Hematopoietic multipotent progenitor cell treated with erythropoietin and hydrocortisone succinate and interleukin-3 and kit ligand, for 15 days (in vitro differentiated cells): ENCODE measurements at regions not wholly inside any gene's neighbourhood (a gene's known extent, or its start where the extent isn't known, plus 50 kb on each side); places are given as distances from the start of the nearest gene placed in this dataset.

Source experiments
- DNase-seq: peaks from one replicate; pipeline ENCODE4 v3.0.0-alpha.2; 2015; ENCODE audit warnings: low spot score

- no peak for DNase-seq
Observed at GRCh38 chr3:135310317-135310716, 515.3 kb downstream of the EPHB1 start.

- no peak for DNase-seq
Observed at GRCh38 chr3:135311699-135312098, 516.6 kb downstream of the EPHB1 start.

- DNase-seq = no peak
Observed at GRCh38 chr3:135314237-135314636, 519.2 kb downstream of the EPHB1 start.

GRCh38 chr3:135324301-135324700 is 529.2 kb downstream of the EPHB1 start:
- no peak for DNase-seq

GRCh38 chr3:135325096-135325495 is 530.0 kb downstream of the EPHB1 start:
- no peak for DNase-seq

- no peak for DNase-seq
Observed at GRCh38 chr3:135325726-135326235, 530.7 kb downstream of the EPHB1 start.

GRCh38 chr3:135326851-135327250 is 531.8 kb downstream of the EPHB1 start:
- DNase-seq = no peak

- no peak for DNase-seq
Observed at GRCh38 chr3:135328036-135328435, 533.0 kb downstream of the EPHB1 start.

GRCh38 chr3:135329479-135329878 is 534.4 kb downstream of the EPHB1 start:
- no peak for DNase-seq

GRCh38 chr3:135337192-135337591 is 542.1 kb downstream of the EPHB1 start:
- DNase-seq = no peak

GRCh38 chr3:135348690-135349089 is 553.6 kb downstream of the EPHB1 start:
- no peak for DNase-seq

GRCh38 chr3:135349254-135349948 is 554.3 kb downstream of the EPHB1 start:
- no peak for DNase-seq

GRCh38 chr3:135352213-135352612 is 557.2 kb downstream of the EPHB1 start:
- no peak for DNase-seq

- DNase-seq = no peak
Observed at GRCh38 chr3:135362889-135363288, 567.8 kb downstream of the EPHB1 start.

- DNase-seq = no peak
Observed at GRCh38 chr3:135364676-135365075, 569.6 kb downstream of the EPHB1 start.

GRCh38 chr3:135366816-135367215 is 571.8 kb downstream of the EPHB1 start:
- DNase-seq = no peak

- DNase-seq = no peak
Observed at GRCh38 chr3:135368316-135368715, 573.3 kb downstream of the EPHB1 start.

GRCh38 chr3:135368781-135369180 is 573.7 kb downstream of the EPHB1 start:
- DNase-seq = no peak

- DNase-seq = no peak
Observed at GRCh38 chr3:135374571-135374970, 579.5 kb downstream of the EPHB1 start.

- no peak for DNase-seq
Observed at GRCh38 chr3:135382188-135382587, 583.3 kb upstream of the PPP2R3A start.

- no peak for DNase-seq
Observed at GRCh38 chr3:135382621-135383020, 582.9 kb upstream of the PPP2R3A start.

GRCh38 chr3:135383301-135383700 is 582.2 kb upstream of the PPP2R3A start:
- no peak for DNase-seq

GRCh38 chr3:135392151-135392550 is 573.4 kb upstream of the PPP2R3A start:
- DNase-seq = no peak

- no peak for DNase-seq
Observed at GRCh38 chr3:135393159-135393558, 572.4 kb upstream of the PPP2R3A start.
